HG02571 (cell line): ENCODE measurements at regions not wholly inside any gene's neighbourhood (a gene's known extent, or its start where the extent isn't known, plus 50 kb on each side); places are given as distances from the start of the nearest gene placed in this dataset.
"Not testable (repeated sequence)": the region's sequence is repeated elsewhere in the genome, so short reads cannot be mapped to it uniquely, and the experiment has no call there.

Experiments
- ATAC-seq: cut with Tn5 transposase; IDR thresholded peaks from one replicate; pipeline ENCODE4 v1.9.1; 2021; ENCODE audit warnings: mild to moderate bottlenecking, moderate library complexity; ENCODE audit not compliant: unreplicated experiment

- ATAC-seq = no peak
Measured at GRCh38 chr4:64738240-64738639, 329.0 kb upstream of the TECRL start.

GRCh38 chr4:64737854-64738138 lies 328.5 kb upstream of the TECRL start:
- ATAC-seq = not testable (repeated sequence)

- ATAC-seq = no peak
Measured at GRCh38 chr4:64737026-64737853, 328.0 kb upstream of the TECRL start.

DNA sequence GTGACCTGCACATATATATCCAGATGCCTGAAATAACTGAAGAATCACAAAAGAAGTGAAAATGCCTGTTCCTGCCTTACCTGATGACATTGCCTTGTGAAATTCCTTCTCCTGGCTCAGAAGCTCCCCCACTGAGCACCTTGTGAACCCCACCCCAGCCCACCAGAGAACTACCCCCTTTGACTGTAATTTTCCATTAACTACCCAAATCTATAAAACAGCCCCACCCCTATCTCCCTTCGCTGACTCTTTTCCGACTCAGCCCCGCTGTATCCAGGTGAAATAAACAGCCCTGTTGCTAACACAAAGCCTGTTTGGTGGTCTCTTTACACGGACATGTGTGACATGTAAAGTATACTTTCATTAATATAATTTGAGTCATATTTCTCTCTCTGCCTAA lies 320.3 kb upstream of the TECRL start:
- ATAC-seq = no peak

DNA sequence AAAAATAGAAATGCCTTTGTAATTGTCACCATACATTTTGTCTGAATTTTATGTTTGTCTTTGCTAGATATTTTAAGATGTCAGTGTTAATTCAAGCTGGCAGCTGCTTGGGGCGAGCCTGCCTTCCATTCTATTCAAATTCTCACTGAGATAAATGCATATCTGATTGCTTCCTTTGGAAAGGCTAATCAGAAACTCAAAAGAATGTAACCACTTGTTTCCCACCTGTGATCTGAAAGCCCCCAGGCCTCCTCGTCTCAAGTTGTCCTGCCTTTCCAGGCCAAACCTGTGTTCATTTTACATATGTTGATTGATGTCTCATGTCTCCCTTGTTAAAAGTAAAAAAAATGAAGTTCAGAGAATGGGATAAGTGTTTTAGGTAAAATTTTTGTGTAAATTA lies 318.7 kb upstream of the TECRL start:
- no peak for ATAC-seq

DNA sequence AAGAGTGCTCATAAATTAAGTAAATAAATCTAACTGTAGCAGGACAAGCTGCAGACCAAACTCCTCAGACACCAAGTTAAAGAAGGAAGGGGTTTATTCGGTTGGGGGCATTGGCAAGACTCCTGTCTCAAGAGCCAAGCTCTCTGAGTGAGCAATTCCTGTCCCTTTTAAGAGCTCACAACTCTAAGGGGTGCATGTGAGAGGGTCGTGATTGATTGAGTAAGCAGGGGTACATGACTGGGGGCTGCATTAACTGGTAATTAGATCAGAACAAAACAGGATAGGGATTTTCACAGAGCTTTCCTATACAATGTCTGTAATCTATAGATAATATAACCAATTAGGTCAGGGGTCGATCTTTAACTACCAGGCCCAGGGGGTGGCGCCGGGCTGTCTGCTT lies 318.1 kb upstream of the TECRL start:
- ATAC-seq = not testable (repeated sequence)

- no peak for ATAC-seq
Measured at GRCh38 chr4:64724689-64725088, 315.4 kb upstream of the TECRL start.

- no peak for ATAC-seq
Measured at GRCh38 chr4:64721106-64721505, 311.9 kb upstream of the TECRL start.

DNA sequence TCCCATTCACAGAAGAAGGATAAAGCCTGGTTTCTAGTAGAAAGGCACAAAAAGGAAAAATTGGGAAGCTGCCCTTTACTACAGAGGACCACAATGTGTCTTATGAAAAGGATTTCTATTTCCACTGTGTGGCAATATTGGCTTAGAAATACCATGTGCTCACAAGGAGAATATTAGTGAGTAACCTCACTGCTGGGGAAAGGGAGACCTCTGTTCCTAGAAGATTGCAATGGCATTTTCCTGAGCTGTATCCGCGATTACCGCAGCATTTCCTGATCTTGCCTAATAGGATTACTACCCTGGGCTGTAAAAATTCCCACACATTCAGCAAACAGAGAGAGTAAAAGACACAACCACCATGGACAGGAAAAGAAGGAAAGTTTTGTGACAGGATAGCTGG lies 308.8 kb upstream of the TECRL start:
- no peak for ATAC-seq

DNA sequence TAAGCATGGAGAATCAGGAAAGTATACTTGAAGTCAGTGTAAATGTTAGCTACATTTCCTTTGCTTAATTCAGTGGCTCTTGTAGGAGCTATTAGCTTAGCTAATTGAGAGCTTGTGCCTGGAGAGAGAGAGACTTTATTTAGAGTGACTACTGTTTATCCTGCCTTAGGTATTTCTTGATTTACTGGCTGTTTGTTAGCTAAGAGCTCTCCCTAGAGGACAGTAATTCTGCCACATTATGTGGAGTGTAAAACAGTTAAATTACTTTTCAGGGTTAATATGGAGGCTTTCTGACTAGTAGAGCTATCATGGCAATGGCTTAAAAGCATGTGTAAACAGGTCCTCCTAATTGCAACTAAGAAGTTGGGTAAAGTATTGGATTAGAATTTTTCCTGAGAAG lies 306.5 kb upstream of the TECRL start:
- ATAC-seq = no peak

DNA sequence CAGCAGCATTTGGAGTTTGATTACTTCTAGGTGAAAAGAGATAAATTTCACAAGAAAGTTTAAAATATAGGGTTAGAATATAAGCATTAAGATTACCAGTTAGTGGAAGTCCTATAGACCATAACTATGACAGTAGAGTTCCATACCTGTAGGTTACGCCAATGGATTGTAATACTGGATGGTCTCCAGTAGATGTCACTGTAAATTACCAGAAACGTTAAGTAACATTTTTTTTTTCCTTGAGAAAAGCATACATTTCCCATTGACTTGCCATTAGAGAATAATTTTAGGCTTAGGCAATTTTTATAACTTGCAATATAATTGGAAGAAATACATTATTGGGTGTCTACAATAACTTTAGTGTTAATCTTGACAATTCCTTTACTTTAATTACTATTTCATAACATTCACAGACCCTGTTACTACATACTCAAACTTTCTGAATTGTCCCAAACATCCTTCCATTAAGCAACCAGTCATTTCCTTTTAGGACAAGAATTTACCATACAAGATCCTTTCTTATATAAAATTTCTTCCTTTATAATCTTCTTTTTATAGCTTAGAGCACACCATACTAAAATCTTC lies 304.1 kb upstream of the TECRL start:
- no peak for ATAC-seq

GRCh38 chr4:64712590-64712989 lies 303.3 kb upstream of the TECRL start:
- ATAC-seq = no peak

GRCh38 chr4:64705989-64706388 lies 296.7 kb upstream of the TECRL start:
- ATAC-seq = no peak

DNA sequence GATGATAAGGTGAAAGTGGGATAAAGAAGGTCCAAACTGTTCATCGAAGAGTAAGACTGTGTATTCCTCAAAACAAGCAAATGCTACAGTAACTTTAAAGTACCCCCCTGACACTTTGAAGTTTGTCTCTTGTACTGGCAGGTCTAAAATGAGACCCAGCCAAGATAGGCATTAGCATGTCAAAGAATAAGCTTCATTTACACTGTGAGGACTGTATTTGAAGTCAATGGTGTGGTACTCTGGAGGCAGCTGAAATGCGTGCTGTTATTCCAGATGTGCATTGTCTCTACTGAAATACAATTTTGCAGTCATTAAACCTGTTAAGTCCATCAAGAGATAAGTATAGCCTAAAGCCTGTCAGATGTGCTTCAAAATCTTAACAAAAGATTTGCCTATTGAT lies 288.9 kb upstream of the TECRL start:
- no peak for ATAC-seq

DNA sequence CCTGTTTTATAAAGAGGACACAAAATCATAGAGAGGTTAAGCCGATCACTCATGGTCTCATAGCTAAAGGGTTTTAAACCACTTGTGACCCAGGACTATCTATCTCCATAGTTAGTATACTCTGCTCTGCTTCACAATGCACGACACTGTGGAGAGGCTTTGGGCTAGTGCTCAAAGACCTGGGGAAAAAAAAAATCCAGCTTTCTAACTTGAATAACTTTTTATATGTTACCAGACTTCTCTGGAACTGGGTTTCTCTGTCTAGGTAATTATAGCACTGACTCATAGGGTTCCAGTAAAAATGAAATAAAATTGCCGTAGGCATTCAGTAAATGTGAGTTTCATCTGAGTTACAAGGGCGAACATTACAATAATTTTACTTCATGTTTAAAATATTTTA lies 273.7 kb upstream of the TECRL start:
- ATAC-seq = no peak

- no peak for ATAC-seq
Measured at GRCh38 chr4:64682481-64682880, 273.2 kb upstream of the TECRL start.

- ATAC-seq = not testable (repeated sequence)
Measured at GRCh38 chr4:64673121-64673520, 263.9 kb upstream of the TECRL start.

DNA sequence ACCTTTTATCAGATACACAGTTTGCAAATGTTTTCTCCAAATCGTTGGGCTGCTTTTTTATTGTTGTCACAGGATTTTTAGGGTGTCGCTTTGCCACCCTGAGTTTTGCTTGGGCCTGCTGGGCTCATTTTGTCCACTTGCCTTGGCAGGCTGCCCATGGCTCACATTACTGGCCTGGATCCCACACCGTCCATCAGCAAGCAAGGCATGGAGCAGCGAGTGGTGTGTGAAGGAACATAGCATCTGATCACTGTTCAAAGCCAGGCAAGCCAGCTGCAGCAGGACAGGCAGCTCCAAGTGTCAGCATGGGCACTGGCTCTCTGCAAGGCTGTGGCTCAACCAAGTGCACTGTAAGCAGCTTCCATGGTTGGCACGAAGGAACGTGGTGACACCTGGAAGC lies 261.4 kb upstream of the TECRL start:
- no peak for ATAC-seq

GRCh38 chr4:64643841-64644240 lies 234.6 kb upstream of the TECRL start:
- no peak for ATAC-seq

DNA sequence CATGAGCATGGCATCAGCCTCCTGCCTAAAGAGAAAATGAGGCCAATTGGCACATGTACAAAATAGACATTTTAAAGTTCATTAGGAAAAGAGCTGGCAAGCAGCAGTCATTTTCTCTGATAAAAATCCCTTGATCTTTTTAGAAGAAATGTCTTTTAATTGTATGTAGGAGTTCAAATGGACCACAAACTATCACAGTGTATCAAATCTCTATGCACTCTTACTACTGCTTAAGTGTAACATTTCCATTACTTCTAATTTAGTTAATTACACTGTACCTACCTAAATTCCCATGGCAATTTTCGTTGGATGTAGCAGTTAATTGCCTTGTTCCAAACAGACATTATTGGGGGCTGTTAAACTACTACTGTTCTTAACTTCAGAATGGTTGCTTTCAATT lies 233.7 kb upstream of the TECRL start:
- ATAC-seq = no peak

- ATAC-seq = not testable (repeated sequence)
Measured at GRCh38 chr4:64640402-64640801, 231.2 kb upstream of the TECRL start.

- no peak for ATAC-seq
Measured at GRCh38 chr4:64625438-64625837, 216.2 kb upstream of the TECRL start.

DNA sequence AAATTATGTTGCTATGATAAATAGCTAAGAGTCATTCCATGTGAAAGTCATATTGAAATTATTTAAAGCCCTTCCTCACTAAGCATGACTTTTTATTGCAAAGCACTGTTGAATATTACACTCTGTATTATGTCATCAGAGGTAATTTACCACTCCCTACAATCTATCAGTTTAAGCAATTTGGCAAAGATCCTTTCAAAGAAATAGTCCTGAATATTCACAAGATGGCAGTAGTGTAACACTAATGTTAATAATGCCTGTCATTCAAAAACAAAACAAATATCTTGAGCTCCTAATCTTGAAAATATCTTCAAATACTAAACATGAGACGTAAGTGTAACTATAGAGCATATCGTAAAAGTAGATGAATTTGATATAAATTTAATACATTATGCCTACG lies 208.6 kb upstream of the TECRL start:
- no peak for ATAC-seq
